ENCODE measurements at regions not wholly inside any gene's neighbourhood (a gene's known extent, or its start where the extent isn't known, plus 50 kb on each side); places are given as distances from the start of the nearest gene placed in this dataset.

- TF ChIP-seq, protein P1, sequence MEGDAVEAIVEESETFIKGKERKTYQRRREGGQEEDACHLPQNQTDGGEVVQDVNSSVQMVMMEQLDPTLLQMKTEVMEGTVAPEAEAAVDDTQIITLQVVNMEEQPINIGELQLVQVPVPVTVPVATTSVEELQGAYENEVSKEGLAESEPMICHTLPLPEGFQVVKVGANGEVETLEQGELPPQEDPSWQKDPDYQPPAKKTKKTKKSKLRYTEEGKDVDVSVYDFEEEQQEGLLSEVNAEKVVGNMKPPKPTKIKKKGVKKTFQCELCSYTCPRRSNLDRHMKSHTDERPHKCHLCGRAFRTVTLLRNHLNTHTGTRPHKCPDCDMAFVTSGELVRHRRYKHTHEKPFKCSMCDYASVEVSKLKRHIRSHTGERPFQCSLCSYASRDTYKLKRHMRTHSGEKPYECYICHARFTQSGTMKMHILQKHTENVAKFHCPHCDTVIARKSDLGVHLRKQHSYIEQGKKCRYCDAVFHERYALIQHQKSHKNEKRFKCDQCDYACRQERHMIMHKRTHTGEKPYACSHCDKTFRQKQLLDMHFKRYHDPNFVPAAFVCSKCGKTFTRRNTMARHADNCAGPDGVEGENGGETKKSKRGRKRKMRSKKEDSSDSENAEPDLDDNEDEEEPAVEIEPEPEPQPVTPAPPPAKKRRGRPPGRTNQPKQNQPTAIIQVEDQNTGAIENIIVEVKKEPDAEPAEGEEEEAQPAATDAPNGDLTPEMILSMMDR (IDR thresholded peaks at IDR 0.05): no peak
- TF ChIP-seq RORB (CRISPR knock-in tag; IDR thresholded peaks at IDR 0.05) (no peak), CBFB (CRISPR knock-in tag; IDR thresholded peaks at IDR 0.05; ENCODE audit: low read depth) (no peak), ZNF416 (CRISPR knock-in tag; IDR thresholded peaks at IDR 0.05) (no peak), OVOL2 (CRISPR knock-in tag; IDR thresholded peaks at IDR 0.05; ENCODE audit: borderline replicate concordance) (no peak)
Observed at GRCh38 chr1:70899735-70900134, 147.9 kb downstream of the PTGER3 start.

Data from WTC11 (cell line).